HAP-1 (cell line): ENCODE measurements at regions not wholly inside any gene's neighbourhood (a gene's known extent, or its start where the extent isn't known, plus 50 kb on each side); places are given as distances from the start of the nearest gene placed in this dataset.

Experiments used
- DNase-seq, 2 experiments: peaks; one replicate each; pipeline ENCODE4 v3.0.0-alpha.2; 2016 to 2020; ENCODE audit warnings: low spot score in 2 of 2
- H3K27me3 ChIP-seq: fragments of 250-450 bp; sonication (Bioruptor Pico); 2 replicates; pipeline ENCODE4 v1.5.1; 2020; ENCODE audit warnings: low read depth, mild to moderate bottlenecking, moderate library complexity
- H3K36me3 ChIP-seq: fragments of 250-450 bp; sonication (Bioruptor Pico); replicated peaks from 2 replicates; pipeline ENCODE4 v1.5.1; 2020; ENCODE audit warnings: mild to moderate bottlenecking
- H3K4me1 ChIP-seq: fragments of 250-450 bp; sonication (Bioruptor Pico); 2 replicates; pipeline ENCODE4 v1.5.1; 2020; ENCODE audit warnings: mild to moderate bottlenecking
- H3K4me3 ChIP-seq: fragments of 250-450 bp; sonication (Bioruptor Pico); 2 replicates; pipeline ENCODE4 v1.5.1; 2020; ENCODE audit warnings: mild to moderate bottlenecking, moderate library complexity
- H3K9me3 ChIP-seq: fragments of 250-450 bp; sonication (Bioruptor Pico); 2 replicates; pipeline ENCODE4 v1.5.1; 2020; ENCODE audit warnings: mild to moderate bottlenecking, moderate library complexity
- in situ Hi-C: fragments of 300-500 bp; cut with MboI; formaldehyde crosslinking; loops from 3 replicates; pipeline ENCODE4 v1.14.3; 2020; ENCODE audit warnings: low sequenced_read_pairs, inconsistent platforms, mixed read lengths

GRCh38 chr5:167533814-167534795 lies 757.3 kb upstream of the WWC1 start:
- in situ Hi-C loops, result no loop called here
- Histone ChIP-seq H3K27me3 (no peaks in the 10 kb centered on the region), H3K36me3 (no peaks in the 10 kb centered on the region), H3K4me1 (peaks cover 12% of the 10 kb centered on the region), H3K4me3 (no peak overlapping the region), H3K9me3 (peaks cover 5% of the 10 kb centered on the region; the same call in 1 of the 2 replicates)
- peak; percentile 33 to 59 for DNase-seq

DNA sequence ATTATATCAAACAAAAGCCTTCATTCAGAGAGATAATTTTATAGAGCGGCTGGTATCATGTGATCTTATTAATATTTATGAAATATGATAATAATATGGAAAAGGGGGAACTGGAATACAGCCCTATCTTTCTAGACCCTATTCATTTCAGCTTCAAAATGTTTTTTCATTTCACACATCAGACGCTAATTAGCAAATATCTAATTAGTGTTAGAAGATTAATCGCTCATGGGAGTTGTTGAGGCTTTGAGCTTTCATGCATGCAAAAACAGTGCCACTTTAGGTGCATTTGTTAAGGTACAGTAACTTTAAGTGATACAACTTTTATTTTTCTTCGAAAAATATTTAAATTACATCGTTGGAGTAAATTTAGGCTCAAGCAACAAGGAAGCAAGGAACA lies 751.7 kb upstream of the WWC1 start:
- H3K4me1 ChIP-seq, result peaks cover 1% of the 10 kb centered on the region
- H3K9me3 ChIP-seq, result peaks cover 5% of the 10 kb centered on the region; the same call in 1 of the 2 replicates
- H3K36me3 ChIP-seq, result no peaks in the 10 kb centered on the region
- H3K27me3 ChIP-seq, result no peaks in the 10 kb centered on the region
- H3K4me3 ChIP-seq, result no peak overlapping the region
- in situ Hi-C loops, result no loop called here
- DNase-seq, result no peak

GRCh38 chr5:167546270-167546669 lies 745.2 kb upstream of the WWC1 start:
- Histone ChIP-seq H3K27me3 (no peaks in the 10 kb centered on the region), H3K4me3 (no peak overlapping the region), H3K9me3 (no peaks in the 10 kb centered on the region; the same call in 1 of the 2 replicates), H3K4me1 (no peaks in the 10 kb centered on the region; the same call in 1 of the 2 replicates), H3K36me3 (no peaks in the 10 kb centered on the region)
- no peak for DNase-seq
- in situ Hi-C loops, result no loop called here

- Histone ChIP-seq H3K27me3 (0 out of 2 replicates have a peak, but pooled peaks cover 2% of the 10 kb centered on the region), H3K36me3 (no peaks in the 10 kb centered on the region), H3K9me3 (no peaks in the 10 kb centered on the region), H3K4me1 (peaks cover 13% of the 10 kb centered on the region), H3K4me3 (no peak overlapping the region)
- in situ Hi-C loops, result loop anchor here (25.0 kb wide), 1 partner anchor 290 kb away; no protein-coding TSS in a partner anchor
- DNase-seq, result peak; percentile 43 to 59
Observed at GRCh38 chr5:167552356-167552755, 739.1 kb upstream of the WWC1 start.

DNA sequence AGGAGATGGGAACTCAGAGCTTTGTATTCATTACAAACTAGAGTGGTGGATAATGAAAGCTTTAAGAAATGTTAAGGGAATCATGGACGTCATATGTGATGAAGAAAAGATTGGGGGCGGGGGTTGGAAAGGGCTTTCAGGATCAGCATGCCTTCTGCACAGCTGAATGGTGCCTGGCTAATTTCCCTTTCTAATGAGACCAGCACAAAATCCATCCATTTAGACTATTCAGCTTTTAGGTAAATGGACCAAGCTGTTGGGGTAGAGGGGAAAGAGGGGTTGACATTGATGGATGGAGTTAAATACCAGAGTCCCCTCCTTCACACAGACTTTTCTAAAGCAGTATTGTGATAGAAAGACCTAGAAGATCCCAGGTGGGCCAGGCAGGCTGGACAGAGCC lies 737.9 kb upstream of the WWC1 start:
- in situ Hi-C loops, result loop anchor here (25.0 kb wide), 1 partner anchor 291 kb away; no protein-coding TSS in a partner anchor

DNA sequence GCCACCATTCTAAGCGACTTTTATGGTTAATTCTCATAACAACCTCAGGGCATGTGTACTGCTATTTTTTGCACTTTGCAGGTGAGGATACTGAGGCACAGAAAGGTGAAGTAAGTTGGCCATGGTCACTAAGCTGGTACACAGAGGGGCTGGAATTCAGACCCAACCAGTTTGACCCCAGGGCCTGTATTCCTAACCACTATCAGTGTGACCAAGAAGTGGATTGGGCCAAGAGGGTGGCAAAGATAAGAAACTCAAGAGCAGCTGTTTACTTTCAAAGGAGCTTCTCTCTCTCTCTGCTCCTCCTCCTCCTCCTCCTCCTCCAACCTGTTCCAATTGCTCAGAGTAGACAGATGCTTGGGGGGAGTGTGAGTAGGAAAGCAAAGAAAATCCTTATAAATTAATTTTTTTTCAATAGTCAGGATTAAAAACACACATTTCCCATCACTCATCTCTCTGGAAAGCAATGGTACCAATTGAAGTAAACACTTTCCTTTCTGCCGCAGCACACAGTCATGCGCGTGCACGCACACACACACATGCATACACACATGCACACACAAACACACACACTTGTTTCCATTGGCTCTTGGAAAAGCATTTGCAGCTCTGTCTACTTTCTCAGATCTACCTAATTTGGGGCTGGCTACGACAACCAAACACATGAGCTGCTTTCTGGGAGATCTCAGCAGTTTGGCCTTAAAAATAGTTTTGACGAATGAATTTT lies 736.7 kb upstream of the WWC1 start:
- H3K27me3 ChIP-seq, result 0 out of 2 replicates have a peak, but pooled peaks cover 2% of the 10 kb centered on the region
- H3K4me3 ChIP-seq, result no peak overlapping the region
- H3K9me3 ChIP-seq, result no peaks in the 10 kb centered on the region
- in situ Hi-C loops, result loop anchor here (25.0 kb wide), 1 partner anchor 292 kb away; no protein-coding TSS in a partner anchor
- DNase-seq, result no peak
- no peaks in the 10 kb centered on the region for H3K36me3 ChIP-seq
- peaks cover 13% of the 10 kb centered on the region for H3K4me1 ChIP-seq

More for the DNA sequence above, 737.9 kb upstream of the WWC1 start:
- H3K4me1 ChIP-seq, result peaks cover 13% of the 10 kb centered on the region
- DNase-seq, result no peak
- no peak overlapping the region for H3K4me3 ChIP-seq
- H3K27me3 ChIP-seq, result 0 out of 2 replicates have a peak, but pooled peaks cover 2% of the 10 kb centered on the region
- H3K36me3 ChIP-seq, result no peaks in the 10 kb centered on the region
- no peaks in the 10 kb centered on the region for H3K9me3 ChIP-seq

DNA sequence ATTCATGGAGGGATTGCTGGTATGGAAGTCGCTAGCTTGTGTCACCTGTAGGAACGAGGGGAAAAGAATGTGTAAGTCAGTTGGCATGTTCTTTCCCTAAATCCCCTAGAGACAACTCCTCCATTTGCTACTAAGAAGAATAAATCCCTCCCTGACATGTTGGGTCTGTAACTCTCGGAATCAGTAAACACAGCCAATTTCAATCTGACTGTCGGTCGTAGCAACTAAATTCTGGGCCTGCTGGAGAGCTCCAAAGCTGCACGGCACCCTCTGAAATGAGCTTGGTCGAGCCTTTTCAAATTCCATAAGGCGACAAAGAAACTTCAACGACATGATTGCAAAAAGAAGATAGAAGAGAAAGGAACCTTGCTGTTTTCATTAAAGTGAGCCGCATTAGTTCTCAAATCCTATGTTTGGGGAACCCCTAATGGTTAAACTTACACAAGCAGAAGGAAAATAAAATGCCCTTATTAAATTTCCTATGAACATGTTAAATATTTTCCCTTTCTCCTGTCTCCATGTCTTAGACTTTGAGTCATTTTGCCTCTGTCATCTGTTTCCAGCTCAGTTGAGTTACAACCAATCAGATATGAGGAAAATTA lies 735.8 kb upstream of the WWC1 start:
- peaks cover 13% of the 10 kb centered on the region for H3K4me1 ChIP-seq
- in situ Hi-C loops, result loop anchor here (25.0 kb wide), 1 partner anchor 293 kb away; no protein-coding TSS in a partner anchor
- H3K9me3 ChIP-seq, result no peaks in the 10 kb centered on the region
- no peaks in the 10 kb centered on the region for H3K36me3 ChIP-seq
- no peak for DNase-seq
- 0 out of 2 replicates have a peak, but pooled peaks cover 2% of the 10 kb centered on the region for H3K27me3 ChIP-seq
- H3K4me3 ChIP-seq, result no peak overlapping the region

DNA sequence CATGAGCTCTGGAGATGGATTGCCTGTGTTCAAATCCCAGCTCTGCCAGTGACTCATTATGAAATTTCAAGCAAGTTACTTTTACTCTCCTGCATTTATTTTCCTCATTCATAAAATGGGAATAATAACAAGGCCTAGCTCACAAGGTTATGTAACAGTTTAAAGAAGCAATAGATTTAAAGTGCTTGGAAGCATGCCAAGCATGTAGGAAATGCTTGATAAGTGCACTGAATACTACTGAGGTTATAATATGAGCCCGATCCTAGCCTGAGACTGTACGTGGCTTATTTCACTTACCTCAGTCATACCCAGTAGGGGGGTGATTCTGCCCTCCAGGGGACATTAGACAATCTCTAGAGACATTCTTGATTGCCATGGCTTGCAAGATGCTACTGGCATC lies 734.1 kb upstream of the WWC1 start:
- peaks cover 4% of the 10 kb centered on the region; the same call in 1 of the 2 replicates for H3K4me1 ChIP-seq
- no peaks in the 10 kb centered on the region for H3K9me3 ChIP-seq
- DNase-seq, result no peak
- H3K4me3 ChIP-seq, result no peak overlapping the region
- no peaks in the 10 kb centered on the region for H3K36me3 ChIP-seq
- 0 out of 2 replicates have a peak, but pooled peaks cover 2% of the 10 kb centered on the region for H3K27me3 ChIP-seq
- in situ Hi-C loops, result loop anchor here (25.0 kb wide), 1 partner anchor 295 kb away; no protein-coding TSS in a partner anchor

DNA sequence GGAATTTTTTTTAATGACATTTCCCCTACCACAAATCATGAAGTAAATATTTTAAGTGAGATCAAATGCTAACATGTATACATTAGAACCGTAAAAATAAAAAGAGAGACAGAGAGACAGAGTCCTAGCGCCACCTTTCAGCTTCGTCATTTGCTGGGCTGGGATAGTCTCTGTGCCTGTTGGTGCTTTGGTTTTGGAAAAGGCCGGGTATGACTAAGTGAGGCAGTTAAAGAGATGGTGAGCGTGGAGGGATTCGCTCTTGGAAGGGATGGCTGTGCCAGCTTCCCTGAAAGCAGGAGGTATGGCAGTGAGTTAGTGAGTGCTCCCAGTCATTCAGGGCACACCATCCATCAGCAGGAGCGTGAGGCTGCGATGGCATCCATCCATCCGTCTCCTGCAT lies 729.6 kb upstream of the WWC1 start:
- Histone ChIP-seq H3K4me3 (no peak overlapping the region), H3K9me3 (no peaks in the 10 kb centered on the region), H3K36me3 (no peaks in the 10 kb centered on the region), H3K4me1 (no peaks in the 10 kb centered on the region), H3K27me3 (0 out of 2 replicates have a peak, but pooled peaks cover 2% of the 10 kb centered on the region)
- in situ Hi-C loops, result loop anchor here (25.0 kb wide), 1 partner anchor 299 kb away; no protein-coding TSS in a partner anchor
- DNase-seq, result no peak

DNA sequence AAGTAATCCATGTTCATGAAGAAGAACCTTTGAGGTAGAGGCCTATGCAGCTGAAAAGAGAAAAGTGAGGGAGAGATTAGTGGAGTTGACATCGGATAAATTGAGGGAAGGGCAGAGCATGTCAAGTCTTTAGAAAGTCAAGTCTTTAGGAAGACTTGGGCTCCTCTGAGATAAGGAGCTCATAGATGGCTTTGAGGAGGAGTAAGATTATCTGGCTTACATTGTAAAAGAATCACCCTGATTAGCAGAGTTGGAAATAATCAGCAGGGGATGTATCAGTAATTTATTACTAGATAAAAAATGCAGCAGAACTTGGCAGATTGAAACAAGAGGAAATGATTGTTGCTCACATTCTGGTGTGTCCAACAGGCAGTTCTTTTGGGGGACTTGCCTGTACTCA lies 727.2 kb upstream of the WWC1 start:
- Histone ChIP-seq H3K4me3 (no peak overlapping the region), H3K4me1 (no peaks in the 10 kb centered on the region), H3K36me3 (no peaks in the 10 kb centered on the region), H3K27me3 (0 out of 2 replicates have a peak, but pooled peaks cover 3% of the 10 kb centered on the region), H3K9me3 (no peaks in the 10 kb centered on the region)
- in situ Hi-C loops, result loop anchor here (25.0 kb wide), 1 partner anchor 302 kb away; no protein-coding TSS in a partner anchor
- no peak for DNase-seq

- Histone ChIP-seq H3K9me3 (no peaks in the 10 kb centered on the region), H3K4me1 (no peaks in the 10 kb centered on the region), H3K27me3 (0 out of 2 replicates have a peak, but pooled peaks cover 3% of the 10 kb centered on the region), H3K4me3 (no peak overlapping the region), H3K36me3 (no peaks in the 10 kb centered on the region)
- peak in 1 of 2 experiments; percentile 58 for DNase-seq
- in situ Hi-C loops, result loop anchor here (25.0 kb wide), 1 partner anchor 303 kb away; no protein-coding TSS in a partner anchor
Observed at GRCh38 chr5:167565189-167565954, 726.1 kb upstream of the WWC1 start.

DNA sequence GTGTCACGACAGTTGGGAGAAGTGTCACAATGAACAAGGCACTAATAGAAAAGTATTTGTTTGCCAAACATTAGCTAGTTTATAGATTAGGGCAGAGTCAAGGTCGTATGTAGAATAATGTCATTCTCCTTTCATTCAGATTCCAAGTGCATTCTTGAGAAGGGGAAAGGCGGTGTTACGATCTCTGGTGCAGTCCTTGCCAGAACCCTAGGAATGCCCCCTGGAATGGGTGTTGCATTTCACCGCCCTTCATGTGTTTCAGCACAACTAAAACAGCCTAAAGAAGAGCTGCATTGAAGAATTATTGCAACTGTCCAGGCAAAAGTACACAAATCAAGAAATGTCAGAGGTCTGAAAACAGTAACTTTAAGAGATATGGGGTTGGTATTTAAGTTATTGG lies 721.0 kb upstream of the WWC1 start:
- Histone ChIP-seq H3K36me3 (no peaks in the 10 kb centered on the region), H3K4me3 (no peak overlapping the region), H3K27me3 (peaks cover 9% of the 10 kb centered on the region), H3K4me1 (peaks cover 7% of the 10 kb centered on the region), H3K9me3 (no peaks in the 10 kb centered on the region)
- no peak for DNase-seq
- in situ Hi-C loops, result loop anchor here (25.0 kb wide), 1 partner anchor 308 kb away; no protein-coding TSS in a partner anchor
